Osteocyte (in vitro differentiated cells): ENCODE measurements at regions not wholly inside any gene's neighbourhood (a gene's known extent, or its start where the extent isn't known, plus 50 kb on each side); places are given as distances from the start of the nearest gene placed in this dataset.
"Not testable (repeated sequence)": the region's sequence is repeated elsewhere in the genome, so short reads cannot be mapped to it uniquely, and the experiment has no call there.

Experiments
- DNase-seq: peaks from one replicate; pipeline ENCODE4 v3.0.0; 2021; ENCODE audit warnings: mixed read lengths; ENCODE audit not compliant: unreplicated experiment; ENCODE audit errors: extremely low spot score
- H3K27ac Mint-ChIP-seq: one replicate; pipeline ENCODE4 v1.8.0; 2021; ENCODE audit warnings: mild to moderate bottlenecking, mixed read lengths; ENCODE audit not compliant: unreplicated experiment
- H3K27me3 Mint-ChIP-seq: one replicate; pipeline ENCODE4 v1.8.0; 2021; ENCODE audit warnings: mixed read lengths; ENCODE audit not compliant: unreplicated experiment
- H3K36me3 Mint-ChIP-seq: one replicate; pipeline ENCODE4 v1.8.0; 2021; ENCODE audit warnings: mixed read lengths; ENCODE audit not compliant: unreplicated experiment
- H3K4me1 Mint-ChIP-seq: one replicate; pipeline ENCODE4 v1.8.0; 2021; ENCODE audit warnings: mixed read lengths; ENCODE audit not compliant: unreplicated experiment
- H3K4me3 Mint-ChIP-seq: one replicate; pipeline ENCODE4 v1.8.0; 2021; ENCODE audit warnings: mild to moderate bottlenecking, moderate library complexity, mixed read lengths; ENCODE audit not compliant: unreplicated experiment
- H3K9me3 Mint-ChIP-seq: one replicate; pipeline ENCODE4 v1.8.0; 2021; ENCODE audit warnings: mixed read lengths; ENCODE audit not compliant: unreplicated experiment
- TF ChIP-seq, protein P1 (sequence below): fragments of 200-600 bp; sonication (generic); IDR thresholded peaks from 2 replicates; pipeline ENCODE4 v1.5.0; 2021; ENCODE audit warnings: antibody characterized with exemption, mild to moderate bottlenecking, moderate library complexity

DNA sequence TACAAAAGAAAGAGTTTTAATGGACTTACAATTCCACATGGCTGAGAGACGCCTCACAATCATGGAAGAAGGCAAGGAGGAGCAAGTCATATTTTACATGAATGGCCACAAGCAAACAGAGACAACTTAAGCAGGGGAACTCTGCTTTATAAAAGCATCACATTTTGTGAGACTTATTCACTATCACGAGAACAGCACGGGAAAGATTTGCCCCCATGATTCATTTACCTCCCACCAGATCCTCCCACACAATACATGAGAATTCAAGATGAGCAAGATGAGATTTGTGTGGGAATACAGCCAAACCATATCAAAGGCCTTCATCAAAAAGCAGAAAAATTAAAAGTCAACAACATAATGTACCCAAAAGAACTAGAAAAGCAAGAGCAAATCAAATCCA is 111.0 kb upstream of the RPRM start:
- peaks cover 48% of the 10 kb centered on the region for H3K9me3 Mint-ChIP-seq
- no peak overlapping the region for H3K27ac Mint-ChIP-seq
- H3K27me3 Mint-ChIP-seq, result no peaks in the 10 kb centered on the region
- no peak for DNase-seq
- H3K4me1 Mint-ChIP-seq, result no peaks in the 10 kb centered on the region
- TF ChIP-seq, protein P1, sequence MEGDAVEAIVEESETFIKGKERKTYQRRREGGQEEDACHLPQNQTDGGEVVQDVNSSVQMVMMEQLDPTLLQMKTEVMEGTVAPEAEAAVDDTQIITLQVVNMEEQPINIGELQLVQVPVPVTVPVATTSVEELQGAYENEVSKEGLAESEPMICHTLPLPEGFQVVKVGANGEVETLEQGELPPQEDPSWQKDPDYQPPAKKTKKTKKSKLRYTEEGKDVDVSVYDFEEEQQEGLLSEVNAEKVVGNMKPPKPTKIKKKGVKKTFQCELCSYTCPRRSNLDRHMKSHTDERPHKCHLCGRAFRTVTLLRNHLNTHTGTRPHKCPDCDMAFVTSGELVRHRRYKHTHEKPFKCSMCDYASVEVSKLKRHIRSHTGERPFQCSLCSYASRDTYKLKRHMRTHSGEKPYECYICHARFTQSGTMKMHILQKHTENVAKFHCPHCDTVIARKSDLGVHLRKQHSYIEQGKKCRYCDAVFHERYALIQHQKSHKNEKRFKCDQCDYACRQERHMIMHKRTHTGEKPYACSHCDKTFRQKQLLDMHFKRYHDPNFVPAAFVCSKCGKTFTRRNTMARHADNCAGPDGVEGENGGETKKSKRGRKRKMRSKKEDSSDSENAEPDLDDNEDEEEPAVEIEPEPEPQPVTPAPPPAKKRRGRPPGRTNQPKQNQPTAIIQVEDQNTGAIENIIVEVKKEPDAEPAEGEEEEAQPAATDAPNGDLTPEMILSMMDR, result no peak
- H3K4me3 Mint-ChIP-seq, result no peak overlapping the region
- H3K36me3 Mint-ChIP-seq, result no peaks in the 10 kb centered on the region

DNA sequence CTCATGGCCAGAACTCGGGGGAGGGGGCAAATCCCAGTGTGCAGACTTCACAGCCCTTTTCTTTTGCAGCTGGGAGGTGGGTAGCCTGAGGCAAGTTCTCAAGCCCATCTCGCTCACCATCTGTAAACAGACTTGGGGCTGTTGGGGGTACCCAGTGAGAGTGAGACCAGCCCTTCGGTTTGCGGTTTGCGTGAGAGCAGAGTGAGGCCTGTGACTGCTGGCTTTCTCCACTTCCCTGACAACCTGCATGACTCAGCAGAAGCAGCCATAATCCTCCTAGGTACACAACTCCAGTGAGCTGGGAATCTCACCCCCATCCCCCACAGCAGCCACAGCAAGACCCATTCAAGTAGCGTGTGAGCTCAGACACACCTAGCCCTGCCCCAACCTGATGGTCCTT is 114.5 kb upstream of the RPRM start:
- peaks cover 31% of the 10 kb centered on the region for H3K9me3 Mint-ChIP-seq

DNA sequence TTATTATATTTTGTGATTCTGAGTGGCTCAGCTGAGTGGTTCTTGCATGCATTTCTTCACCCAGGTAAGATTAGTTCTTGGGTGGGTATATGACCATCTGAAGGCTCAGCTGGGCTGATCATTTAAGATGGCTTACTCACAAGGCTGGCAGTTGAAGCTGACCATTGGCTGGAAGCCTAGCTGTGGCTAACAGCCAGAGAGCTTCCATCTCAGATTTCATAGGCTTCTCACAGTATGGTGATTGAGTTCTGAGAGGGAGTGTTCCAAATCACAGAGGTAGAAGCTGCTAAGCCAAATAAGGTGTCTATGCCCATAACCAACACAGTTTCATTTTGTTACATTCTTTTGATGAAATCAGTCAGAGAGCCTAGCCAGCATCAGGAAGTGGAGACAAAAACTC is 117.4 kb upstream of the RPRM start:
- Mint-ChIP-seq H3K27me3 (no peaks in the 10 kb centered on the region), H3K4me1 (no peaks in the 10 kb centered on the region), H3K36me3 (no peaks in the 10 kb centered on the region), H3K9me3 (peaks cover 22% of the 10 kb centered on the region), H3K4me3 (no peak overlapping the region), H3K27ac (no peak overlapping the region)
- no peak for DNase-seq
- TF ChIP-seq, protein P1, result no peak

More for the DNA sequence above, 114.5 kb upstream of the RPRM start:
- not testable (repeated sequence) for DNase-seq, H3K4me3 Mint-ChIP-seq, H3K4me1 Mint-ChIP-seq, H3K27me3 Mint-ChIP-seq, H3K27ac Mint-ChIP-seq, H3K36me3 Mint-ChIP-seq

DNA sequence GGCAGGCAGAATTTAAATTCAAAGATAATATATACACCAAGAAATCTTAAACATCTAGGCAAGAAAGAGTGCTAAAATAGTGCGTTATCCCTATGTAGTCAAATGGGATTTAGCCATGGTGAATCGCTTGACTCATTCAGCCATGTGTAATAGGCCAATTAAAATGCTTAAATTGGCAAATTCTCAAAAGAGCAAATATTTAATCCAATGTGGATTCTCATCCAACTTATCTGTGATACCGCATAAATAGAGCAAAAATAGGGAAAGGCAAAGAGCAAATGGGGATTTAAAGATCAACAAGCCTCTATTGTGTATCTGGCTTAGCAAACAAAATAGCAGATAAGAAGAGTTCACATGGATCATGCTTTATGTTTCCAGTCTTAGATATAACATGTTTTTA is 123.2 kb upstream of the RPRM start:
- Mint-ChIP-seq H3K9me3 (peaks cover 2% of the 10 kb centered on the region), H3K36me3 (no peaks in the 10 kb centered on the region), H3K4me3 (no peak overlapping the region), H3K27me3 (no peaks in the 10 kb centered on the region), H3K4me1 (no peaks in the 10 kb centered on the region), H3K27ac (no peak overlapping the region)
- DNase-seq, result no peak
- TF ChIP-seq, protein P1, result no peak

DNA sequence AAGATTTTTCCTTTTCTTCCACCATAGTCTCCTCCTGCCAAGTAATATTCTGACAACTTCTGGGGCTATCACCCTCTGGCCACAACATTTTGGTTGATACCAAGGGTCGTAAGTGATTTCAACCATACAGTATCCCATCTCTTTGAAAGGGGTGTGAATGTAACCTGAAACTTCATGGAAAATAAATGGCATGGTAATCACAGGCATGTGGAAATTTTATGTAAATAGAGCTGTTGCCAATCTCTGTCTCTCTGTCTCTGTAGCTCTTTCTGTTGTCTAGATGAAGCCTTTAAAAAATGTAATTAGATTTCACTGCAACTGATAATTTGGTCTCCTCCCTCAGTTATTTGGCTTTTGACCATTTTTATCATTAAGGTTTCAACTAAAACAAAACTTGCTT is 125.6 kb upstream of the RPRM start:
- no peaks in the 10 kb centered on the region for H3K36me3 Mint-ChIP-seq
- H3K4me3 Mint-ChIP-seq, result no peak overlapping the region
- H3K27me3 Mint-ChIP-seq, result no peaks in the 10 kb centered on the region
- DNase-seq, result no peak
- H3K4me1 Mint-ChIP-seq, result no peaks in the 10 kb centered on the region
- peaks cover 4% of the 10 kb centered on the region for H3K9me3 Mint-ChIP-seq
- no peak overlapping the region for H3K27ac Mint-ChIP-seq
- TF ChIP-seq, protein P1, result no peak

DNA sequence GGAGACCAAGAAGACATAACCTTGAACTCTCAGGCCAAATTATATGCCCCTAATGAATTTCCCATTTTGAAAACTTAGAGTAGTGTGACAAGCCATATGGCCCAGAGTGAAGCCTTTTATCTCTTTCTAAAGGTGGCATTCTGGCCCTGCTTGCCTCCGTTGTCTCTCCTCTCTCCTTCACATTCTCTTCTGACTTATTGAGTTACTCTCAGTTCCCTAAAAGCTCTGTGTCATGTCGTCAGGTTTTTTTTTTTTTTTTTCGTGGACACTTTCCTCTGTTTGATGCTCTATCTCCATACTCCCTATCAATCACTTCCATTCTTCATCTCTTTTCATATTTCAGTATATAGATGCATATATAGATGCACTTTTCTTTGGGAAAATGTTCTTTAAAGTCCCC is 128.1 kb upstream of the RPRM start:
- no peaks in the 10 kb centered on the region for H3K36me3 Mint-ChIP-seq
- no peak overlapping the region for H3K27ac Mint-ChIP-seq
- H3K4me3 Mint-ChIP-seq, result no peak overlapping the region
- H3K4me1 Mint-ChIP-seq, result no peaks in the 10 kb centered on the region
- peaks cover 8% of the 10 kb centered on the region for H3K9me3 Mint-ChIP-seq
- DNase-seq, result no peak
- no peaks in the 10 kb centered on the region for H3K27me3 Mint-ChIP-seq
- TF ChIP-seq, protein P1, result no peak
